PFSK-1 (cell line): ENCODE measurements at regions not wholly inside any gene's neighbourhood (a gene's known extent, or its start where the extent isn't known, plus 50 kb on each side); places are given as distances from the start of the nearest gene placed in this dataset.

Experiments
- FOXP2 ChIP-seq: optimal IDR thresholded peaks from 2 replicates; pipeline ENCODE3; 2011; ENCODE audit warnings: borderline replicate concordance, control low read depth, inconsistent platforms; ENCODE audit not compliant: insufficient read depth; ENCODE audit errors: extremely low read length, extremely low read depth
- POLR2AphosphoS5 ChIP-seq: IDR thresholded peaks from 2 replicates; pipeline ENCODE4 v1.6.1; 2012; ENCODE audit warnings: low read depth, mild to moderate bottlenecking, control low read depth, low read length, moderate library complexity
- REST ChIP-seq, 2 experiments: IDR thresholded peaks; 2 replicates each; pipeline versions ENCODE4 v1.6.1 to v1.8.0; 2011 to 2012; ENCODE audit warnings: low read depth in 2 of 2, low read length in 2 of 2, control low read depth in 1 of 2, inconsistent platforms in 1 of 2, mild to moderate bottlenecking in 1 of 2, moderate library complexity in 1 of 2; ENCODE audit not compliant: insufficient read depth in 1 of 2
- SIN3A ChIP-seq: IDR thresholded peaks from 2 replicates; pipeline ENCODE4 v1.6.1; 2012; ENCODE audit warnings: mild to moderate bottlenecking, low read length, moderate library complexity, borderline replicate concordance; ENCODE audit not compliant: insufficient read depth
- TAF1 ChIP-seq: IDR thresholded peaks from 2 replicates; pipeline ENCODE4 v1.6.1; 2012; ENCODE audit warnings: low read length, control low read depth, borderline replicate concordance; ENCODE audit not compliant: insufficient read depth

GRCh38 chr18:60508108-60508507 is 135.5 kb upstream of the MC4R start:
- TF ChIP-seq POLR2AphosphoS5, result no peak
- no peak for TF ChIP-seq FOXP2
- TF ChIP-seq TAF1, result no peak
- no peak for TF ChIP-seq REST (IDR thresholded peaks at IDR 0.05; ENCODE audit: insufficient read depth in 1 of 2, low read depth in 2 of 2, low read length in 2 of 2)
- TF ChIP-seq SIN3A, result no peak

DNA sequence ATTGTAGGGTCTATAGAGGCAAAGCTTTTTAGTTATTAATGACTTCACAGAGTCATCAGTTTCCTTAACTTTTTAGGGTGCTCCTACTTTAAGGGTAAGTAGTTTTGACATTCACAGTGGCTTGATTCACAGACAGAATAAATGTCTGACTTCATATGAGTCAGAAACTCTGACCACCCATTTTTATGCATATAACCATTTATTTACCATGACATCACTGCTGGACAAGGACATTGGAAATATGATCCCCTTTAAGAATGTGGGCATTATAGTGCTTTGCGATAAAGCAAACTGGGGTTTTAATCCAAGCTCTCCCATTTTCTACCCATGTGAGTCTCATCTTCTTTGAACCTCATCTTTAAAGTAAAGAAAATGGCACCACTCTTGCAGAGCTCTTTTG is 162.0 kb upstream of the MC4R start:
- no peak for TF ChIP-seq POLR2AphosphoS5
- no peak for TF ChIP-seq FOXP2
- no peak for TF ChIP-seq REST (IDR thresholded peaks at IDR 0.05; ENCODE audit: insufficient read depth in 1 of 2, low read depth in 2 of 2, low read length in 2 of 2)

GRCh38 chr18:60537074-60537473 is 164.5 kb upstream of the MC4R start:
- no peak for TF ChIP-seq POLR2AphosphoS5
- TF ChIP-seq REST (IDR thresholded peaks at IDR 0.05; ENCODE audit: insufficient read depth in 1 of 2, low read depth in 2 of 2, low read length in 2 of 2), result no peak
- TF ChIP-seq FOXP2, result no peak
- no peak for TF ChIP-seq TAF1
- no peak for TF ChIP-seq SIN3A

- TF ChIP-seq POLR2AphosphoS5 (no peak), FOXP2 (no peak), TAF1 (no peak), SIN3A (no peak), REST (IDR thresholded peaks at IDR 0.05; ENCODE audit: insufficient read depth in 1 of 2, low read depth in 2 of 2, low read length in 2 of 2) (no peak)
These were observed 166.3 kb upstream of the MC4R start for GRCh38 chr18:60538891-60539290.

GRCh38 chr18:60541661-60542060 is 169.1 kb upstream of the MC4R start:
- no peak for TF ChIP-seq TAF1
- TF ChIP-seq REST (IDR thresholded peaks at IDR 0.05; ENCODE audit: insufficient read depth in 1 of 2, low read depth in 2 of 2, low read length in 2 of 2), result no peak
- no peak for TF ChIP-seq POLR2AphosphoS5
- no peak for TF ChIP-seq FOXP2
- no peak for TF ChIP-seq SIN3A
